ENCODE measurements at regions not wholly inside any gene's neighbourhood (a gene's known extent, or its start where the extent isn't known, plus 50 kb on each side); places are given as distances from the start of the nearest gene placed in this dataset.

- TF ChIP-seq, protein P1, sequence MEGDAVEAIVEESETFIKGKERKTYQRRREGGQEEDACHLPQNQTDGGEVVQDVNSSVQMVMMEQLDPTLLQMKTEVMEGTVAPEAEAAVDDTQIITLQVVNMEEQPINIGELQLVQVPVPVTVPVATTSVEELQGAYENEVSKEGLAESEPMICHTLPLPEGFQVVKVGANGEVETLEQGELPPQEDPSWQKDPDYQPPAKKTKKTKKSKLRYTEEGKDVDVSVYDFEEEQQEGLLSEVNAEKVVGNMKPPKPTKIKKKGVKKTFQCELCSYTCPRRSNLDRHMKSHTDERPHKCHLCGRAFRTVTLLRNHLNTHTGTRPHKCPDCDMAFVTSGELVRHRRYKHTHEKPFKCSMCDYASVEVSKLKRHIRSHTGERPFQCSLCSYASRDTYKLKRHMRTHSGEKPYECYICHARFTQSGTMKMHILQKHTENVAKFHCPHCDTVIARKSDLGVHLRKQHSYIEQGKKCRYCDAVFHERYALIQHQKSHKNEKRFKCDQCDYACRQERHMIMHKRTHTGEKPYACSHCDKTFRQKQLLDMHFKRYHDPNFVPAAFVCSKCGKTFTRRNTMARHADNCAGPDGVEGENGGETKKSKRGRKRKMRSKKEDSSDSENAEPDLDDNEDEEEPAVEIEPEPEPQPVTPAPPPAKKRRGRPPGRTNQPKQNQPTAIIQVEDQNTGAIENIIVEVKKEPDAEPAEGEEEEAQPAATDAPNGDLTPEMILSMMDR (IDR thresholded peaks at IDR 0.05), result no peak
- TF ChIP-seq POLR2A (IDR thresholded peaks at IDR 0.05), result no peak
- TF ChIP-seq POLR2AphosphoS5 (IDR thresholded peaks at IDR 0.05), result no peak
- no peak for TF ChIP-seq EP300 (IDR thresholded peaks at IDR 0.05)
Measured at GRCh38 chr3:104685492-104685891, 681.2 kb upstream of the ALCAM start.

Data from sigmoid colon (tissue), 4 donors.